HG02981 (cell line): ENCODE measurements at regions not wholly inside any gene's neighbourhood (a gene's known extent, or its start where the extent isn't known, plus 50 kb on each side); places are given as distances from the start of the nearest gene placed in this dataset.

ENCODE experiments used
- ATAC-seq: cut with Tn5 transposase; IDR thresholded peaks from one replicate; pipeline ENCODE4 v1.9.1; 2021; ENCODE audit warnings: mild to moderate bottlenecking, moderate library complexity; ENCODE audit not compliant: unreplicated experiment

GRCh38 chrX:79645749-79646148 is 278.6 kb upstream of the ITM2A start:
- ATAC-seq, result no peak

- ATAC-seq, result no peak
Measured at GRCh38 chrX:79631526-79631925, 264.4 kb upstream of the ITM2A start.

- ATAC-seq, result peak; percentile 74
Measured at GRCh38 chrX:79630033-79631009, 263.2 kb upstream of the ITM2A start.

- no peak for ATAC-seq
Measured at GRCh38 chrX:79623098-79623762, 256.1 kb upstream of the ITM2A start.

GRCh38 chrX:79618280-79618679 is 251.1 kb upstream of the ITM2A start:
- no peak for ATAC-seq

GRCh38 chrX:79604364-79604763 is 237.2 kb upstream of the ITM2A start:
- no peak for ATAC-seq

- no peak for ATAC-seq
Measured at GRCh38 chrX:79601341-79602131, 234.4 kb upstream of the ITM2A start.

GRCh38 chrX:79592259-79592658 is 225.1 kb upstream of the ITM2A start:
- no peak for ATAC-seq

GRCh38 chrX:79588233-79588632 is 221.1 kb upstream of the ITM2A start:
- ATAC-seq, result no peak

- ATAC-seq, result no peak
Measured at GRCh38 chrX:79573760-79574159, 206.6 kb upstream of the ITM2A start.

GRCh38 chrX:79572566-79572965 is 205.4 kb upstream of the ITM2A start:
- no peak for ATAC-seq

GRCh38 chrX:79570524-79571240 is 203.5 kb upstream of the ITM2A start:
- ATAC-seq, result no peak

- ATAC-seq, result no peak
Measured at GRCh38 chrX:79568309-79568708, 201.2 kb upstream of the ITM2A start.

GRCh38 chrX:79564362-79564761 is 197.2 kb upstream of the ITM2A start:
- ATAC-seq, result no peak

GRCh38 chrX:79559290-79559689 is 192.2 kb upstream of the ITM2A start:
- no peak for ATAC-seq

- ATAC-seq, result no peak
Measured at GRCh38 chrX:79557212-79557611, 190.1 kb upstream of the ITM2A start.

- no peak for ATAC-seq
Measured at GRCh38 chrX:79556800-79557199, 189.7 kb upstream of the ITM2A start.

GRCh38 chrX:79530310-79531108 is 163.4 kb upstream of the ITM2A start:
- ATAC-seq, result no peak

- peak; percentile 63 for ATAC-seq
Measured at GRCh38 chrX:79524642-79525041, 157.5 kb upstream of the ITM2A start.

GRCh38 chrX:79515529-79515928 is 148.4 kb upstream of the ITM2A start:
- ATAC-seq, result no peak
